NCI-H1105 (cell line): ENCODE measurements at regions not wholly inside any gene's neighbourhood (a gene's known extent, or its start where the extent isn't known, plus 50 kb on each side); places are given as distances from the start of the nearest gene placed in this dataset.
"Not testable (repeated sequence)": the region's sequence is repeated elsewhere in the genome, so short reads cannot be mapped to it uniquely, and the experiment has no call there.

Source experiments
- DNase-seq: peaks from one replicate; lab custom pipeline; 2025; lab: John Stamatoyannopoulos, UW

DNA sequence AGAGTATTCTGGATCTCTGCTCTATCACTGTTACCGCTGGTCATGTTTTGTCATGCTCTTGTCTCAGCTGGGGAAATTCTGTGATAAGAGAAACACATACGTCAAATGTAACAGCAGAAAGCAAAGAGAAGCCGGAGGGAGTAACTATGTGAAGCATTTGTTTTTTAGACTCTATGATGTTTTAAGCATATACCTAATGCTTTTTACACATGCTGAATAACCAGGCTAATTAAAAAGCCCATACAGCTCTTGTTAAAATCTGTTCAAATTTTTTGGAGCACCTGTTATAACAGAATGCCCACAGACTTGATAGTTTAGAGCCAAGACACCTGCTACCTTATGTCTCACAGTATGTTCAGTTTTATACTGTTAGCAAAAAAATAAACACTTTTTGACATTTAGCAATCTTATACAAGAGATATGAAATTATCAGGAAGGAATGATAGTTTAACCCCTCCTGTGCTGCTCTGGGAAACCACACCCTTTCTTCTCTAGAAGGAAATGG, 92.3 kb upstream of the TANK start:
- no peak for DNase-seq

- DNase-seq, result no peak
These were observed 91.6 kb upstream of the TANK start for GRCh38 chr2:161068670-161069069.

DNA sequence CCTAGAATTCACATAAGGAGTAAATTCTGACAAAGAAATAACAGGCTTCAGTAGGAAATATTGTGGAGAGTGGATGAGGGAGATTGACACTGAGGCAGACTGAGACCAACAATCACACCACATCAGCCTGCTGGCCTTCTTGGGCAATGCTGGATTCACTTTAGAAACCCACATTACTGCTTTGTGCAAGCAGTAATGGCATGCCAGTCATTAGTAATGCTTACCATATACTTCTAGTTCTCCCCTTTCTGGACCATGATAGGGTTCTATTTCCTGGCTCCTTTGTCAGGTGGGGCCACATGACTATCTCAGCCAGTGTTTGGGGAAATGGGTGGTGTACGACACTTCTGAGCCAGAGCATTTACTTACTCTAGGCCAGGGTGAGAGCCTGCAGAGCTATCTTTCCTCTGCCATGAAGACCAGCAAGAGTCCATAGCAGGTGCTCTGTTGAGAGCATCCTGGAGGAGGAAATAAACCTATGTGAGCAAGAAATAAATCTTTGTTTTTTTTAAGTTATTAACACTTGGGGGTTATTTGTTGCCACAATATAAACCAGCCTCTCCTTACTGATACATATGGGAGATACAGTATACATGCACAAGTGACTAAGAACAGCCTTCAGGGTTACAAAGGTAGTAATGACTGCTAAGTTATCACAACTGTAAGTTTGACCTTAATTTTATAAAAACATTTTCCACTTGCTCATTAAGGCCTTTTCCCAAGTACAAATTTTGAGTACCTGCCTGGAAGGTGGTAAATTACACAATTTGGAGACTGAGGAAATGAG, 89.3 kb upstream of the TANK start:
- DNase-seq, result no peak

- DNase-seq, result not testable (repeated sequence)
These were observed 87.8 kb upstream of the TANK start for GRCh38 chr2:161072436-161072835.

- no peak for DNase-seq
These were observed 84.5 kb upstream of the TANK start for GRCh38 chr2:161075701-161076100.

GRCh38 chr2:161076936-161077335, 83.3 kb upstream of the TANK start:
- no peak for DNase-seq

GRCh38 chr2:161077367-161078210, 82.6 kb upstream of the TANK start:
- no peak for DNase-seq

- no peak for DNase-seq
These were observed 82.1 kb upstream of the TANK start for GRCh38 chr2:161078211-161078539.

- DNase-seq, result no peak
These were observed 75.1 kb upstream of the TANK start for GRCh38 chr2:161085149-161085548.

- no peak for DNase-seq
These were observed 71.4 kb upstream of the TANK start for GRCh38 chr2:161088658-161089350.

DNA sequence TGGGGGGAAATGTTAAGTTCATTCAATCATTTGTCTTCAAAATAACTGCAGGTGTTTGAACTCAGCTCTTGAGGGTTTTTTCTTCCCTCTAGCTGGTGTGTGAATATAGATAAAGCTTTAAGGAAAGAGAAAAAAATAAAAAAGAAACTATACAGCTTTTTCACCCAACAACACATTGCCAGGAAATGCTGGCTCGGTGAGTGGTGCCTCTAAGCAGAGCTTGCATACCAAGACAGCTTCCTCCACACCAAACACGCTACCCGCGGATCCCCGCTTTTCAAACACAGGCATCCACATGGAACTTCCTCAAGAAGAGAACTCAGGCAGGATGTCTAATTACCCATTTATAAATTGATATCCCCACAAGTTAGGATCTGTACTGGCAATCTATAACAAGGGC, 69.8 kb upstream of the TANK start:
- no peak for DNase-seq

GRCh38 chr2:161095314-161095713, 64.9 kb upstream of the TANK start:
- DNase-seq, result no peak

GRCh38 chr2:161096336-161096735, 63.9 kb upstream of the TANK start:
- DNase-seq, result no peak

- no peak for DNase-seq
These were observed 63.1 kb upstream of the TANK start for GRCh38 chr2:161097157-161097556.

- no peak for DNase-seq
These were observed 59.9 kb upstream of the TANK start for GRCh38 chr2:161100211-161100895.

GRCh38 chr2:161101406-161101805, 58.8 kb upstream of the TANK start:
- DNase-seq, result no peak

DNA sequence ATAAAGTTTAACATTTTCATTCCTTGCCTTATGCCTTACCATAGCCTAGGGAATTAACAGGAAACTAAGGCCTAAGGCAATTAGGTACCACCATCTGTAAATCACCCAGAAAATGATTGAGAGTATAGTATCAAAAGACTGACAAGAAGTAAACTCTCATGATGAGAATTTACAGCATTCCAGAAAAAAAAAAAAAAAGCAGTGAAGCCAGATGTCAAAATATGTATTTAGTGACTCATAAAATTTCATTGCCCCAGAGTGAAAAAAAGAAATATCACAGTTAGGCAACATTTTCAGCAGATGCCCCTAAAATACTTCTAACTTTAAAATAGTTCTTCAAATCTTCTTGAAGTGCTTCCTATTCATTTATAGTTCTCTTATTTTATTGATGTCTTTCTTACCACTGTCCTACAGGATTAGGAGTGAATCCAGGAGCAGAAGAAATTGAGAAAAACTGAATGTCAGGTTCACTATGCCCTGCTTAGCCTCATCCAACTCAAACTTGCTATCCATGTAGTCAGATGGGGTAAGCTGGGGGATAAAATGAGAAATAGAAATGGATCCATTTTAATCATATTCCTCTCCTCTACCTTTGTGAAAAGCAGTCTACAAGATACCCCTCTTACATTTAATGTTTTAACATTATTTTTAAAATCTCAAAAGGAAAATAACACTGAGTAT, 57.3 kb upstream of the TANK start:
- no peak for DNase-seq

DNA sequence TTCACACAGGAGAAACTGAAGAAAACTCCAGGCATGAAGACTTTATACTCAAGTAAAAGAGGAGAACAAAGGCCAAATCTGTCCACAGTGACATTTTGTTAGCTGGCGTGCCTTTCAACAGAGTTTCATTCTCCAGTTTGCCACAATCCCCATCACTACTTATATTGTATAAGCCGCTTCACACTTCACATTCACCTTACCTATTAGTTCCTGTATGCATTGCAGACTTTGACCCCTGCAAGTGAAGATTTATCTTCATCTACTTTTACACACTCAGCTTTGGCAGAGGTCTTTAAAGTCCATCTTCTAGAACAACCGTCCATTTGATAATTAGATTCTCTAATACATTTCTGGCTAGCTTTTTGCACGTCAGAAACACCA, 56.8 kb upstream of the TANK start:
- no peak for DNase-seq

DNA sequence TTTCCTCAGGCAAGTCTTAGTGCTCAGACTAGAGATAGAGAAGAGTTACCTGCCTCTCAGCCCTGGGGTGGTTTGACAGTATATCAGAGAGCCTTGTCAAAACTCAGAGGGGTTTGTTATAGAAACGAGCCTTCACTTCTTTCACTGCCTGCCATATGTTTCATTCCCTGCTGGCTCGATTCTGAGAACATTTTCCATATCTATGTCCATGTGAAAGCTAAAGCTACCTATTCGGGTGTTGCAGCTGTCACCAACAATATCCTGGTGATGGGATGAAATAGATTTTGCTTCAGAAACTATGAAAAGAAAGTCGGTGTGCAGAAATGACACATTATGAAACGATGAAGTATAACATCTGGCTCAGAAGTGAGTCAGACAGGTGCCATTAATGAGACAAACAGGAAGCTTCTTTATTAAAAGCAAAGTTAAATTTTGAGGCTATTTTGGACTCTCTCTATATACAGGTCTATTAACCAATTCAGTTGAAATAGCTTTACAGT, 56.1 kb upstream of the TANK start:
- DNase-seq, result no peak

GRCh38 chr2:161107265-161107664, 53.0 kb upstream of the TANK start:
- no peak for DNase-seq
